ENCODE measurements at regions not wholly inside any gene's neighbourhood (a gene's known extent, or its start where the extent isn't known, plus 50 kb on each side); places are given as distances from the start of the nearest gene placed in this dataset.

- no peak for DNase-seq (ENCODE audit: low read depth in 1 of 2, low spot score in 1 of 2)
Observed at GRCh38 chr2:5039241-5039975, 652.8 kb upstream of the SOX11 start.

GRCh38 chr2:5040571-5040970 lies 651.6 kb upstream of the SOX11 start:
- DNase-seq (ENCODE audit: low read depth in 1 of 2, low spot score in 1 of 2), result no peak

- no peak for DNase-seq (ENCODE audit: low read depth in 1 of 2, low spot score in 1 of 2)
Observed at GRCh38 chr2:5041501-5041900, 650.7 kb upstream of the SOX11 start.

- DNase-seq (ENCODE audit: low read depth in 1 of 2, low spot score in 1 of 2), result no peak
Observed at GRCh38 chr2:5042666-5043440, 649.3 kb upstream of the SOX11 start.

- DNase-seq (ENCODE audit: low read depth in 1 of 2, low spot score in 1 of 2), result no peak
Observed at GRCh38 chr2:5051300-5051699, 640.9 kb upstream of the SOX11 start.

GRCh38 chr2:5052905-5053304 lies 639.3 kb upstream of the SOX11 start:
- DNase-seq (ENCODE audit: low read depth in 1 of 2, low spot score in 1 of 2), result no peak

- no peak for DNase-seq (ENCODE audit: low read depth in 1 of 2, low spot score in 1 of 2)
Observed at GRCh38 chr2:5057891-5058351, 634.3 kb upstream of the SOX11 start.

- DNase-seq (ENCODE audit: low read depth in 1 of 2, low spot score in 1 of 2), result no peak
Observed at GRCh38 chr2:5060956-5061355, 631.2 kb upstream of the SOX11 start.

- no peak for DNase-seq (ENCODE audit: low read depth in 1 of 2, low spot score in 1 of 2)
Observed at GRCh38 chr2:5064687-5065086, 627.5 kb upstream of the SOX11 start.

- no peak for DNase-seq (ENCODE audit: low read depth in 1 of 2, low spot score in 1 of 2)
Observed at GRCh38 chr2:5067816-5068215, 624.4 kb upstream of the SOX11 start.

GRCh38 chr2:5070257-5070656 lies 621.9 kb upstream of the SOX11 start:
- no peak for DNase-seq (ENCODE audit: low read depth in 1 of 2, low spot score in 1 of 2)

GRCh38 chr2:5074733-5075132 lies 617.5 kb upstream of the SOX11 start:
- no peak for DNase-seq (ENCODE audit: low read depth in 1 of 2, low spot score in 1 of 2)

GRCh38 chr2:5076599-5076998 lies 615.6 kb upstream of the SOX11 start:
- DNase-seq (ENCODE audit: low read depth in 1 of 2, low spot score in 1 of 2), result no peak

GRCh38 chr2:5077479-5078089 lies 614.6 kb upstream of the SOX11 start:
- no peak for DNase-seq (ENCODE audit: low read depth in 1 of 2, low spot score in 1 of 2)

- no peak for DNase-seq (ENCODE audit: low read depth in 1 of 2, low spot score in 1 of 2)
Observed at GRCh38 chr2:5083402-5083801, 608.8 kb upstream of the SOX11 start.

- no peak for DNase-seq (ENCODE audit: low read depth in 1 of 2, low spot score in 1 of 2)
Observed at GRCh38 chr2:5089409-5089808, 602.8 kb upstream of the SOX11 start.

GRCh38 chr2:5093056-5093455 lies 599.1 kb upstream of the SOX11 start:
- no peak for DNase-seq (ENCODE audit: low read depth in 1 of 2, low spot score in 1 of 2)

- no peak for DNase-seq (ENCODE audit: low read depth in 1 of 2, low spot score in 1 of 2)
Observed at GRCh38 chr2:5093518-5093917, 598.7 kb upstream of the SOX11 start.

GRCh38 chr2:5094192-5094591 lies 598.0 kb upstream of the SOX11 start:
- no peak for DNase-seq (ENCODE audit: low read depth in 1 of 2, low spot score in 1 of 2)

GRCh38 chr2:5098286-5098685 lies 593.9 kb upstream of the SOX11 start:
- no peak for DNase-seq (ENCODE audit: low read depth in 1 of 2, low spot score in 1 of 2)

- DNase-seq (ENCODE audit: low read depth in 1 of 2, low spot score in 1 of 2), result no peak
Observed at GRCh38 chr2:5102823-5103222, 589.4 kb upstream of the SOX11 start.

- DNase-seq (ENCODE audit: low read depth in 1 of 2, low spot score in 1 of 2), result no peak
Observed at GRCh38 chr2:5111581-5111980, 580.6 kb upstream of the SOX11 start.

Measured in activated CD4-positive, alpha-beta T cell treated with anti-CD3 and anti-CD28 coated beads, Interleukin-2, amount 50 U/mL, for 24 hours (primary cell).